GM12875 (cell line): ENCODE measurements at regions not wholly inside any gene's neighbourhood (a gene's known extent, or its start where the extent isn't known, plus 50 kb on each side); places are given as distances from the start of the nearest gene placed in this dataset.

ENCODE experiments used
- H3K4me3 ChIP-seq: one replicate; pipeline ENCODE4 v1.5.1; 2011; ENCODE audit warnings: low read depth, low read length, control low read depth
- TF ChIP-seq, protein P1 (sequence below): IDR thresholded peaks from 2 replicates; pipeline ENCODE4 v1.5.1; 2011; ENCODE audit warnings: low read depth, mild to moderate bottlenecking, control low read depth, inconsistent platforms, low read length, moderate library complexity, borderline replicate concordance; ENCODE audit not compliant: insufficient read depth

GRCh38 chr2:22035361-22035830 lies 911.6 kb downstream of the TDRD15 start:
- no peak overlapping the region for H3K4me3 ChIP-seq
- TF ChIP-seq, protein P1, sequence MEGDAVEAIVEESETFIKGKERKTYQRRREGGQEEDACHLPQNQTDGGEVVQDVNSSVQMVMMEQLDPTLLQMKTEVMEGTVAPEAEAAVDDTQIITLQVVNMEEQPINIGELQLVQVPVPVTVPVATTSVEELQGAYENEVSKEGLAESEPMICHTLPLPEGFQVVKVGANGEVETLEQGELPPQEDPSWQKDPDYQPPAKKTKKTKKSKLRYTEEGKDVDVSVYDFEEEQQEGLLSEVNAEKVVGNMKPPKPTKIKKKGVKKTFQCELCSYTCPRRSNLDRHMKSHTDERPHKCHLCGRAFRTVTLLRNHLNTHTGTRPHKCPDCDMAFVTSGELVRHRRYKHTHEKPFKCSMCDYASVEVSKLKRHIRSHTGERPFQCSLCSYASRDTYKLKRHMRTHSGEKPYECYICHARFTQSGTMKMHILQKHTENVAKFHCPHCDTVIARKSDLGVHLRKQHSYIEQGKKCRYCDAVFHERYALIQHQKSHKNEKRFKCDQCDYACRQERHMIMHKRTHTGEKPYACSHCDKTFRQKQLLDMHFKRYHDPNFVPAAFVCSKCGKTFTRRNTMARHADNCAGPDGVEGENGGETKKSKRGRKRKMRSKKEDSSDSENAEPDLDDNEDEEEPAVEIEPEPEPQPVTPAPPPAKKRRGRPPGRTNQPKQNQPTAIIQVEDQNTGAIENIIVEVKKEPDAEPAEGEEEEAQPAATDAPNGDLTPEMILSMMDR, result no peak

GRCh38 chr2:22037274-22037673 lies 913.5 kb downstream of the TDRD15 start:
- TF ChIP-seq, protein P1, result no peak
- H3K4me3 ChIP-seq, result no peak overlapping the region

DNA sequence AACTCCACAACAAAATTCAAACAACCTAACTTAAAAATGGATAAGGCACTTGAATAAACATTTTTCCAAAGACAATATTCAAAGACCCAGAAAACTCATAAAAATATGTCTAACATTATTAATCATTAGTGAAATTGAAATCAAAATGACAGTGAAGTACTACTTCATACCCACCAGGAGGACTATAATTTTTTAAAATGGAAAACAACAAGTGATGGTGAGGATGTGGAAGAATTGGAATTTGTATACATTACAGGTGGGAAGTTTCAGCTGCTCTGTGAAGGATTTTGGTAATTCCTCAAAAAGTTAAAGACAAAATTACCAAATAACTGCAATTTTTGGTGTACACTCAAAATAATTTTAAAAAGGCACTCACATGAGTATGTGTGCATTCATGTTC lies 920.0 kb downstream of the TDRD15 start:
- TF ChIP-seq, protein P1, result no peak
- H3K4me3 ChIP-seq, result no peak overlapping the region

- no peak overlapping the region for H3K4me3 ChIP-seq
- TF ChIP-seq, protein P1, result no peak
These were observed 932.2 kb downstream of the TDRD15 start for GRCh38 chr2:22055784-22056620.

DNA sequence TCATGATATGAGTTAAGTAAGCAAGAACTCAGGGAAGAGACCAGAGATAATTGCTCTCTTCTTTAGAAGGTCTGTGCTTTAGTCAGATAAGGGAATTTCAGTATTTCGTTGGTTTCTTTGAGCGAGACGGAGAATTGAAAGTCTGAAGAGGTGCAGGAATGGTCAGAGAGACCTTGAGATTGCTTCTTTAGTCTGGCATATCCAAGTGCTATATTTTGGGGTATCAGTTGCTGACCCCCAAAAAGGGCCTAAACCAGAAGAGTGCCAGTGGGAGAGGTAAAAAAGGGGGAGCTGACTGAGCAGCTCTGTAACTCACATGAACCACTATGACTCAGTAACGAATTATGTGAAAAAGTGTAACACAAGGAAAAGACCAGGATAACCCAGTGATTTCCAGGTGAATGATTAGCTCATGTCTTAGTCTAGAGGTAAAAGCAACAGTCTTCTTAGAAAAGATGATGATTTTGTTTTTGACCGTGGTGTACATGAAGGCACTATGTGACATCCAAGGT lies 932.9 kb downstream of the TDRD15 start:
- TF ChIP-seq, protein P1, result no peak
- no peak overlapping the region for H3K4me3 ChIP-seq

DNA sequence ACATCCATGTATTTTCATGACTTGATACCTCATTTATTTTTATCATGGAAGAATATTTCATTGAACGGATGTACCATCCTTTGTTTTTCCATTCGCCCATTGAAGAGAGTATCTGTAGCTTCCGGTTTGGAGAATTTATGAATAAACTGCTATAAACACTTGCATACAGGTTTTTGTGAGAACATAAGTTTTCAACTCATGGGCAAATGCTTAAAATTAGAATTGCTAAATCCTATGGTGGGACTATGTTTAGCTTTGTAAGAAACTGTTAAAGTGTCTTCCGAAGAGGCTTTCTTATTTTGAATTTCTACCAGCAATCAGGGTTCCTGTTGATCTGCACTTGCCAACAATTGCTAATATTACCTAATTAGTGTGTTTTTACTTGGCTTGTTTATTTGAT lies 938.9 kb downstream of the TDRD15 start:
- H3K4me3 ChIP-seq, result no peak overlapping the region
- TF ChIP-seq, protein P1, result no peak

DNA sequence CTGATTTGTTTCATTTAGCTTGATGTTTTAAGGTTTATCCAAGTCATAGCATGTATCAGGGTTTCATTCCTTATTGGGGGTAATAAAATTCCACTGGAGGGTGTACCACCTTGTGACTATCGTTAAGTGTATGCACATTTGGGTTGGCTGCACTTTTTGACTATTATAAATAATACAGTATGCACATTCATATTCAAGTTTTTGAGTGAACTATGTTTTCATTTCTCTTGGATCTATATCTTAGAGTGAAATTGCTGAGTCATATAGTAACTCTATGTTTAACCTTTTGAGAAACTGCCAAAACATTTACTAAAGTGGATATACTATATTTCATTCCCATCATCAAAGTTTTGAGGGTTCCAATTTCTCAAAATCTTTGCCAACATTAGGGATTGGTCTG lies 952.7 kb downstream of the TDRD15 start:
- TF ChIP-seq, protein P1, result no peak
- H3K4me3 ChIP-seq, result no peak overlapping the region
